Lower lobe of right lung (tissue), 2 donors: ENCODE measurements at regions not wholly inside any gene's neighbourhood (a gene's known extent, or its start where the extent isn't known, plus 50 kb on each side); places are given as distances from the start of the nearest gene placed in this dataset.

Experiments used
- ATAC-seq, 2 donors: fragments of 200-7000 bp; cut with Tn5 transposase; one replicate each; pipeline ENCODE4 v1.9.1; 2020 to 2022; ENCODE audit warnings: mild to moderate bottlenecking in 2 of 2, moderate library complexity in 2 of 2
- DNase-seq: peaks from one replicate; pipeline ENCODE4 v3.0.0-alpha.2; 2020
- H3K27ac ChIP-seq: fragments of 200-600 bp; one replicate; pipeline ENCODE4 v1.8.0; 2022
- H3K27me3 ChIP-seq: fragments of 200-600 bp; one replicate; pipeline ENCODE4 v1.8.0; 2022; ENCODE audit warnings: low read depth
- H3K36me3 ChIP-seq: fragments of 200-600 bp; one replicate; pipeline ENCODE4 v1.8.0; 2022; ENCODE audit warnings: mild to moderate bottlenecking
- H3K4me1 ChIP-seq: fragments of 200-600 bp; one replicate; pipeline ENCODE4 v1.8.0; 2022
- H3K4me3 ChIP-seq: fragments of 200-600 bp; one replicate; pipeline ENCODE4 v1.8.0; 2022; ENCODE audit warnings: mild to moderate bottlenecking
- H3K9me3 ChIP-seq: fragments of 200-600 bp; one replicate; pipeline ENCODE4 v1.8.0; 2022
- CTCF ChIP-seq: fragments of 200-600 bp; IDR thresholded peaks from one replicate; pipeline ENCODE4 v1.8.0; 2022; ENCODE audit warnings: antibody characterized with exemption, mild to moderate bottlenecking
- intact Hi-C: fragments of 100-400 bp; cut with DNase I; formaldehyde crosslinking; loops from one replicate; pipeline ENCODE4 v1.11.0; 2022
- donor health status: DM: no; HTN: yes; CAD: no; lungs with severe emphysema.

DNA sequence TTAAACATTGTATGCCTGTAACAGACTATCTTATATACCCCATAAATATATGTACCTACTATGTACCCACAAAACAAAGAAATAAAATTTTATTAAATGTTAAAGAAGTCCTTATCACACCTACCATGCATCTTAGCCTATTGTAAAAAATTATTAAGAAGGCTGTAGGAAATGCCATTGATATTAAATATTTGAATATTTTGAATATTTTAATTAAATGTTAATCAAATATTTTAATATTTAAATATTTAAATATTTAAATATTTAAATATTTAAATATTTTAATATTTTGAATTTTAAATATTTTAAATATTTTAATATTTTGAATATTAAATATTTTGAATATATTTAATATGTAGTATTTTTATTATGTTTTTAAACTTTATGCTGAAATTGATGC, 331.5 kb upstream of the ATP10B start:
- H3K27ac ChIP-seq = no peak overlapping the region
- no peaks in the 10 kb centered on the region for H3K9me3 ChIP-seq
- H3K36me3 ChIP-seq = no peaks in the 10 kb centered on the region
- ATAC-seq (no peak), DNase-seq (no peak)
- no peaks in the 10 kb centered on the region for H3K27me3 ChIP-seq
- intact Hi-C loops = no loop called here
- no peak for TF ChIP-seq CTCF
- H3K4me1 ChIP-seq = no peaks in the 10 kb centered on the region
- H3K4me3 ChIP-seq = no peak overlapping the region

GRCh38 chr5:161176221-161176620, 324.2 kb upstream of the ATP10B start:
- Histone ChIP-seq H3K27ac (no peak overlapping the region), H3K4me3 (no peak overlapping the region), H3K36me3 (no peaks in the 10 kb centered on the region), H3K27me3 (no peaks in the 10 kb centered on the region), H3K4me1 (no peaks in the 10 kb centered on the region), H3K9me3 (no peaks in the 10 kb centered on the region)
- intact Hi-C loops = no loop called here
- no peak for DNase-seq
- no peak for TF ChIP-seq CTCF
- no peak for ATAC-seq

DNA sequence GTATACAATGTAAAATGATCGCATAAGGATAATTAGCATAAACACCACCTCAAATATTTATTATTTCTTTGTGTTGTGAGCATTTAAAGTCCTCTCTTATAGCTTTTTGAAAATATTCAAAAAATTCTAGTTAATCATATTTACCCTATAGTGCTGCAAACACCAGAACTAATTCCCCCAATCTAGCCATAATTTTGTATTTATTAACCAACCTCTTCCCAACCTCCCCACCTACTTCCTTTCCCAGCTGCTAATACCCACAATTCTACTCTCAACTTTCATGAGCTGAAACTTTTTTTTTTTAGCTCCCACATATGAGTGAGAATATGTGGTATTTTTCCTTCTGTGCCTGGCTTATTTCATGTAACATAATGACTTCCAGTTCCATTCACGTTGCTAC, 317.8 kb upstream of the ATP10B start:
- no peak for TF ChIP-seq CTCF
- intact Hi-C loops = no loop called here
- Histone ChIP-seq H3K36me3 (no peaks in the 10 kb centered on the region), H3K27me3 (no peaks in the 10 kb centered on the region), H3K4me3 (no peak overlapping the region), H3K4me1 (no peaks in the 10 kb centered on the region), H3K27ac (no peak overlapping the region), H3K9me3 (no peaks in the 10 kb centered on the region)
- no peak for DNase-seq
- ATAC-seq = no peak

- ATAC-seq = no peak
- Histone ChIP-seq H3K4me1 (no peaks in the 10 kb centered on the region), H3K4me3 (no peak overlapping the region), H3K36me3 (no peaks in the 10 kb centered on the region), H3K27me3 (no peaks in the 10 kb centered on the region), H3K9me3 (no peaks in the 10 kb centered on the region), H3K27ac (no peak overlapping the region)
- no peak for DNase-seq
- TF ChIP-seq CTCF = no peak
- intact Hi-C loops = no loop called here
These were observed 315.2 kb upstream of the ATP10B start for GRCh38 chr5:161167016-161167767.

DNA sequence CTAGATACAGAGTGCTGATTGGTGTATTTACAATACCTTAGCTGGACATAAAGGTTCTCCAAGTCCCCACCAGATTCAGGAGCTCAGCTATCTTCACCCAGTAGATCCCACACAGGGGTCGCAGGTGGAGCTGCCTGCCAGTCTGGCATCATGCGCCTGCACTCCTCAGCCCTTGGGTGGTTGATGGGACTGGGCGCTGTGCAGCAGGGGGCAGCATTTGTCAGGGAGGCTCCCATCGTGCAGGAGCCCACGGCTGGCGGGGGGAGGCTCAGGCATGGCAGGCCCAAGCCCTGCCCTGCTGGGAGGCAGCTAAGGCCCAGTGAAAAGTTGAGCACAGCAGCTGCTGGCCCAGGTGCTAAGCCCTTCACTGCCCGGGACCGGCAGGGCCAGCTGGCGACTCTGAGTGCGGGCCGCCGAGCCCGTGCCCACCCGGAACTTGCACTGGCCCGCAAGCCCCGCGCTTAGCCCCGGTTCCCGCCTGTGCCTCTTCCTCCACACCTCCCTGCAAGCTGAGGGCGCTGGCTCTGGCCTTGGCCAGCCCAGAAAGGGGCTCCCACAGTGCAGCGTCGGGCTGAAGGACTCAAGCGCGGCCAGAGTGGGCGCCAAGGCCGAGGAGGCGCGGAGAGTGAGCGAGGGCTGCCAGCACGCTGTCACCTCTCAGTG, 314.1 kb upstream of the ATP10B start:
- intact Hi-C loops = no loop called here
- Histone ChIP-seq H3K27ac (no peak overlapping the region), H3K4me1 (no peaks in the 10 kb centered on the region), H3K9me3 (no peaks in the 10 kb centered on the region), H3K36me3 (no peaks in the 10 kb centered on the region), H3K27me3 (no peaks in the 10 kb centered on the region), H3K4me3 (no peak overlapping the region)
- ATAC-seq (peak in 1 of 2 donors; percentile 23), DNase-seq (no peak)
- no peak for TF ChIP-seq CTCF
